GM12874 (cell line): ENCODE measurements at regions not wholly inside any gene's neighbourhood (a gene's known extent, or its start where the extent isn't known, plus 50 kb on each side); places are given as distances from the start of the nearest gene placed in this dataset.

Experiments
- CTCF ChIP-seq: IDR thresholded peaks from 2 replicates; pipeline ENCODE4 v1.5.1; 2011; ENCODE audit warnings: low read depth, mild to moderate bottlenecking, control low read depth, low read length, moderate library complexity; ENCODE audit not compliant: insufficient read depth

GRCh38 chr13:21901336-21901735 is 230.5 kb downstream of the FGF9 start:
- no peak for TF ChIP-seq CTCF

- no peak for TF ChIP-seq CTCF
Observed at GRCh38 chr13:21901811-21902708, 231.2 kb downstream of the FGF9 start.

- TF ChIP-seq CTCF = no peak
Observed at GRCh38 chr13:21902709-21903098, 231.8 kb downstream of the FGF9 start.

GRCh38 chr13:21905486-21905885 is 234.6 kb downstream of the FGF9 start:
- TF ChIP-seq CTCF = no peak

GRCh38 chr13:21909331-21909730 is 238.5 kb downstream of the FGF9 start:
- TF ChIP-seq CTCF = no peak

- TF ChIP-seq CTCF = no peak
Observed at GRCh38 chr13:21910546-21910945, 239.7 kb downstream of the FGF9 start.

- no peak for TF ChIP-seq CTCF
Observed at GRCh38 chr13:21911646-21912298, 240.9 kb downstream of the FGF9 start.
